ENCODE measurements at regions not wholly inside any gene's neighbourhood (a gene's known extent, or its start where the extent isn't known, plus 50 kb on each side); places are given as distances from the start of the nearest gene placed in this dataset.

DNA sequence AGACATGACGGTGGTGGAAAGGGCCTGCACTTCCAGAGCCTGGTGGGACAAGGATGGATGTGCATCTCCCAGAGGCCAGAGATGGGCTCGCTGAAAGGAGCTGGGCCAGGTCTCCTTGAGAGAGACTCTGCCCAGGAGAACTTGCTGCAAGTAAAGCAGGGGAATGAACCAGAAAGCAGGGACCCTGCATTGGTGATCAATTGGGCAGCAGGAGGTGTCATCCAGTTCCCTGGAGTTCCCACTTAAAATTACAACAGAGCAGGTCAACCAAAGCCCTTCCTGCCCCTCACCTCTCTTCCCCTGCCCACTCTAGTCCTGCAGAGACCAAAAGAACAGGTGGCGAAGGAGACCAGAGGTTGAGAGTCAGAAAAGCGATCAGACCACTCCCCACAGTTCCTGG lies 69.7 kb upstream of the CAB39 start:
- no peak for DNase-seq

- peak in 2 of 5 experiments; percentile 55 to 89 for DNase-seq
These were observed 68.9 kb upstream of the CAB39 start for GRCh38 chr2:230643576-230644291.

- DNase-seq = no peak
These were observed 68.2 kb upstream of the CAB39 start for GRCh38 chr2:230644356-230644935.

GRCh38 chr2:230648356-230648755 lies 64.3 kb upstream of the CAB39 start:
- no peak for DNase-seq

DNA sequence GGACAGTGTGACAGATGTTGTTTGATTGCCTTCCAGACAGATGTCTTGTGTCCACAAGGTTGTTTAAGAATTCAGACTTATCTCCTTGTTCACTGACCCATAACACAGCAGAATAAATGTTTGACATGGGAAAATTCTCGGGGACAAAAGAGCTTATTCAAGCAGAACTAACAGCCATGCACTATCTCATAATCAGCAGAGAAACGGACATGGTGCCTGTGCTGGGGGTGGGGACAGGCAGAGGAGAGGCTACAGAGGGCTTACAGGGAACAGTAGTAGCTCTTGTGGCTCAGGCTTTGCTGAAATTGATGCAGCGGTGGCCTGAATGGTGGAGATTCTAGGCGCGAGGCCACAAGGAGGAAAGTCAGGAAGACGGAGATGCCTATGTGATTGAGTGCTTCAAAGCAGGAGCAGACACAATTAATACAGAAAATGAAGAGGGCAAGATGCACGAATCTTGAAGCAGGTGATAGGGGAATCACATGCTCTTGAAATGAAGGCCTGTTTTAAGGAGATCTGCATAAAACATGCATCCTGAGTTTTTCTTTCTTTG lies 62.0 kb upstream of the CAB39 start:
- no peak for DNase-seq

DNA sequence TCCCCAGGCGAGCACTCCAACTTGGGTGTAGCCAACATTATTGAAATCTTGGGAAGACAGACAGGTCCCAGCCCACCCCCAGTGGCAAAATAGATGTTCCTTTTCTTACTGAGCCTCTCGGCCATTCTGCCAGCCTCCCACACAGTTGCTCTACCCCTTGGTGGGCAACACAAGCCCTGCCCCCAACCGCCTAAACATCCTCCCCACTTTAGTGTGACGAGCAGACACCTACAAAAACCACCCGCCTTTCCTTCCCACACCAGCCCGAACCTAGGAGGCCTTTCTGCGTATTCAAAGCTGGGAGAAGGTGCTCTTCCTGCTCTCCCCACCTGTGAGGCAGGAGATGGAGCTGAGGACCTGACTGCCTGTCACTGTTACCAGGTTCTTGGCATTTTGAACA lies 58.6 kb upstream of the CAB39 start:
- no peak for DNase-seq

DNA sequence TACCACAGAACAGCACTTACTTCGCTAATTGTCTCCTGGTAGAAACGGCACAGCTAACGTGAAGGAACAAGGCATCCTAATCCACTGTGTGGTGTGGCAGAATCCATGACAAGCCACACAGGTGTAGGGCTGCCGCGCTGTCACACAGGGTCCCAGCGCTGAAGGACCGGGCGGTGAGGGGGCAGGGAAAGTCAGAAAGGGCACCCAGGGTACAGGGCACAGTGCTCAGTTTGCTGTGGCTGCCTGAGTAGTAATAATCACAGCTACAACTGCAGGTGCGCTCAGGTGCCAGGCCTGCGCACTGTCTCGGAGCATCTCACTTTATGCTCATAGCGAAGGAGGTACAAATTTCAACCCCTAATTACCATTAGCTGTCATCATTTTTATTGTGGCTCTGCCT lies 55.2 kb upstream of the CAB39 start:
- DNase-seq = peak in 1 of 5 experiments; percentile 50

- DNase-seq = peak in 1 of 5 experiments; percentile 37
These were observed 54.7 kb upstream of the CAB39 start for GRCh38 chr2:230657906-230658305.

DNA sequence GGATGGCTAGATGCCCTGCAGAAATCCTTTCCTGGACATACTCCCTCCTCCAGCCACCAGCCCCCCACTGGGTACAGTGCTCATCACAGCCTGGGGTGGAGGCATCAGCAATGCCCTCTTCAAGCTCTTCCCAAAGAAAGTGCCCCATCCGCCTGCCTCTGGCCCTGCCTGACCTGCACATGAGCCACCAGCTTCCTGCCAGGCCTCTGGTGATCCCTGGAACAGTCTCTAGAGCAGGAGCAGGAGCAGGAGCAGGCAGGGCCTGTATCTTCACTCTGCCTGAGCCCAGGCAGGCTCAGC lies 54.1 kb upstream of the CAB39 start:
- no peak for DNase-seq

- DNase-seq = peak in 3 of 5 experiments; percentile 12 to 99 (median 62)
These were observed 53.6 kb upstream of the CAB39 start for GRCh38 chr2:230658877-230659652.

DNA sequence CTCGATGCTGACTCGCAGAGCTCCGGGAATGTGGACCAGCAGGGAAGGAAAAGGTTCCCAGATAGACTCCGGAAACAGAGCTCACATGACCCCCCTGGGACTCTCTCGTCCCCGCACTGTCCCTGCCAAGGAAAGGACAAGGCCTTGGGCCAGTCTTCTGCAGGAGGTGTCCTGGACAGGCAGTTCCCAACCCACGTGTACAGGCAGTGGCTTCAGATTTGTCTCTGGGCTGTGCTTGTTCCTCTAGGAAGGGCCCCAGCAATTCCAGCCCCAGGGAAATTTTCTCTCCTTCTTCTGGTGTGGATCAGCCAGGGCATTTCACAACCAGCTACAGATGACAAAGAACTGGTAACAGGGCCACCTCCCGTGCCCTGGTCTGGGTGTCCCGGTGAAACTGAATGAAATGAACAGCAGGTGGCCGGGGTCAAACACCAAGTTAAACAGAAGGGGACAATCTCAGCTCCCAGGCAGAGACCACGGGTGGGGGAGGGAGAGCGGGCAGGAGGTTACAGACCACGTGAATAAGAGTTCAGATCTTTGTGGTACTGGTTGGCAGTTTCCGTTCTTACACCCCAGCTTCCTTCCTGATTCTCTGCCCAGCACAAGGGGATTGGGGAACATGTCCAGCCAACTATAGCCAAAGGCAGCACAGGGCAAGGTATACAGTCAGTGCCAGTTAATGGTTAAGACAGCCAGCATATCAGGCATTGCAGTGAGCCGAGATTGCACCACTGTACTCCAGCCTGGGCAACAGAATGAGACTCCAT lies 52.2 kb upstream of the CAB39 start:
- peak in 3 of 5 experiments; percentile 28 to 93 (median 46) for DNase-seq

GRCh38 chr2:230661072-230661957 lies 51.3 kb upstream of the CAB39 start:
- peak in 3 of 5 experiments; percentile 18 to 98 (median 73) for DNase-seq

Measured in T-helper 2 cell (primary cell).